Stimulated activated naive CD8-positive, alpha-beta T cell treated with anti-CD3 and anti-CD28 coated beads, Interleukin-15, Interleukin-2, amounts not matched to agents 100 U/mL and 50 U/mL, for 24 hours (primary cell): ENCODE measurements at regions not wholly inside any gene's neighbourhood (a gene's known extent, or its start where the extent isn't known, plus 50 kb on each side); places are given as distances from the start of the nearest gene placed in this dataset.
"Not testable (repeated sequence)": the region's sequence is repeated elsewhere in the genome, so short reads cannot be mapped to it uniquely, and the experiment has no call there.

Experiments used
- ATAC-seq: fragments of 150-1000 bp; cut with Tn5 transposase; one replicate; pipeline ENCODE4 v1.10.0; 2021
- DNase-seq: peaks from one replicate; pipeline ENCODE4 v3.0.0; 2021

DNA sequence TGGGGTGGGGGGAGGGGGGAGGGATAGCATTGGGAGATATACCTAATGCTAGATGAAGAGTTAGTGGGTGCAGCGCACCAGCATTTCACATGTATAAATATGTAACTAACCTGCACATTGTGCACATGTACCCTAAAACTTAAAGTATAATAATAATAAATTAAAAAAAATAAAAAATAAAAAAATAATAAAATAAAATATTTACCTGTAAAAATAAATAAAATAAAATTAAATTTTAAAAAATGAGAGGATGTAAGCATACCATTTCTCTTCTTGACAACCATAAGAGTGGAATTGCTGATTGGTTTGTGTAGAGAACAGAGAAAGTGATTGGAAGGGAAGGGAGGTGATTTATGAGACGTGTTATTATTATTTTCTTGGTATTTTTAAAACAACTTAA, 609.5 kb upstream of the CYLC2 start:
- ATAC-seq, DNase-seq: not testable (repeated sequence)

DNA sequence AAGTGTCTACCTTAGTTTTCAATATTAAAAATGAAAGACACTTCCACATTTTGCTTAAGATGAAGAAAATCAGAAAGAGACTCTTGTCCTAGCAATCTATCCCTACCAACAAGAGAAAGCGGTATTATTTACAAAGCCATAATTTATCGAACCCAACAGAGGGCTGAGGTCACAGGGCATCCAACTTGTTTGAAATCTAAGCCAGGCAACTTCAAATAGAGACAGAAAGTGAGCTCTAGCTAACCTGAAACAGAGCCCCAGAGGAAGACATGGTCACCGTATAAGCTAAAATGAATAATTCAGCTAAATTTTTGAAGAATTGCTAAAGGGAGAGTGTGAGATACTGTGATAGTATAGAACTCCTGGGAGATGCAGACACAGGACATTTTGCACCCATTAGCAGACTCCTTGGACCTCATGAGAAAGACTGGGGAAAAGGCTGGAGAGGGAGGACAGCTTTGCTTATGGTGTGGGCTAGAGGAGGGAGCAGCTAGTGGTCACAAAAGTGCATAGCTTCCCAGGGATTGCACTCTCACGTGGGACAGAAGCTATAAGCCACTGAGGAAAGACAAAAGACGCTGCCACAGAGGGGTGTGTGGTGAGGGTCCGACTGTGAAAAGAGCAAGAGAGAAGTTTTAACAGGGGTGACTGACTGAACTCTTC, 624.2 kb upstream of the GRIN3A start:
- no peak for DNase-seq
- no peak for ATAC-seq

GRCh38 chr9:102360846-102361245, 622.4 kb upstream of the GRIN3A start:
- ATAC-seq (no peak), DNase-seq (no peak)

- no peak for ATAC-seq
- no peak for DNase-seq
Measured at GRCh38 chr9:102355982-102356381, 617.5 kb upstream of the GRIN3A start.

DNA sequence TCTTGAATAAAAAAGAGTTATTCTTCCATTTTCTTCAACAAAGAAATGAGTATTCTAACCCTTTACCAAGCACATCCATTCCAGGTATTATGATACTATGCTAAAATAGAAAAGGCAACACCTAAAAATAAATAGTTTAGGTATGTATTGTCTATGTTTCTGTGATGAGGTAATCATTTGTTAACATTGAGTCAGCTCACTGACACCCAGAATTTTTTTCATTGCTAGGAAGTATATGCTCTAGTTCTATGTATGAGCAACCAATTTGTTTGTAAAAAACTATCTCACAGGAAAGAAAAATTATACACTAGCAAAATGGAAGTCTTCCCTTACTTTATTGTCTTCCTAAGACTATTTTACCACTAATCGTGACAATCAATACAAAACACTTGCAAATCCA, 615.6 kb upstream of the GRIN3A start:
- DNase-seq, result no peak
- ATAC-seq, result no peak

- ATAC-seq, result not testable (repeated sequence)
Measured at GRCh38 chr9:102337471-102337870, 599.0 kb upstream of the GRIN3A start.

DNA sequence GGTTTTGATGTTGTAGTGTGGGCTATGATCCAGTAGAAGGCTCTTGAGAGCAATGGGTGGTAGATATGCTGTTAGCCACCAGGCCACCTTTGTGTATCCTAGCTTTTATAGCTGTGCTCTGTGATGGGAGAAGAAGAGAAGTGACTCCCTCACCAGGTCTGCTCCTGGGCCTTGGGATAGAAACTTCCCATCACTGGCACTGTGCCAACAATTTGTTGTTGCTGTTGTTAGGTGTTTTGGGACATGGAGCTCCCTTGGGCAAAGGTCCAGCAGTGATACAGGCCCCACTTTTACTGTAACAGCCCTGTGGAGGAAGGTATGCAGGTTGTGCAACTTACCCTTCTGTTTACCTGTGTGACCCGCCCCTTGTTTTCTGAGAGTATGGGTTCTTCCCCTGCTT, 570.9 kb upstream of the GRIN3A start:
- DNase-seq (no peak), ATAC-seq (no peak)

More at GRCh38 chr9:102337471-102337870, 599.0 kb upstream of the GRIN3A start:
- not testable (repeated sequence) for DNase-seq

GRCh38 chr9:102295188-102295587, 556.7 kb upstream of the GRIN3A start:
- ATAC-seq, result no peak
- no peak for DNase-seq

DNA sequence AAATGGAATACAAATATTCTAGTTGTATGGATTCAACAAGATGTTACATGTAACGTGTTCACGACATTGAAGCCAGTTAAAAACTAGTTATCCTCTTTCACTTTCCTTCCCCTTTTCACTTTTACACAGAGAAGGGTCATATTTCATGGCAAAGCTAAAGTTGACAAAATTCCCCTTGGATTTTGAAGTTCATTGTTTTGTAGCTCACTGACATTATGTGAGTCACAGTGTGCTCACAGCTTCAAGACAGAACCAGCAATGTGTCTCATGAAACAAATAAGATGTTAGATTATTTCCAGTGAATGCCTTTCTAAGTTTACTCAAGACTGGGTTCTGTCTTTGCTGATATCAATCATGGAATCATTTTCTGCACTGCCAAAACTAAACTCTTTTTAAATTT, 535.5 kb upstream of the GRIN3A start:
- DNase-seq, result no peak

GRCh38 chr9:102253099-102253498, 514.7 kb upstream of the GRIN3A start:
- no peak for DNase-seq

More for the DNA sequence above, 535.5 kb upstream of the GRIN3A start:
- no peak for ATAC-seq

DNA sequence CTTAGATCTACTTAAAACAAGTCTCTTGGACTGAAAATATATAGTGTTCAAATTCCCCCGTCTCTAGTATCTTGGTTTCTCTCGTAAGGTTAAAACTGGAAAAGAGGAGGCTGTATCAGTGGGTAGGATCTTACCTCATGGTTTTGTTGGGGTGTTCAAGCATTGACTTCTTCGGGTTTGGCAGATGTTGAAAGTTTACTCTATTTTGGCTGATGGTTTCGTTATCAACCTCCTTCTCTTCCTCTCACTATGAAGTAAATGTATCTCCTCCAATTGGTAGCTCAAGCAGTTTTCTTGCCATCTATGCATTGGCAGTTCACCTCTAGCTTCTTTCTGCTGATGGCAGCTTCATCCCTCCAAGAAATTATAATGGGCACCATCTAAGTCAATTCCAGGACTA, 506.5 kb upstream of the GRIN3A start:
- no peak for ATAC-seq
- DNase-seq, result no peak

More at GRCh38 chr9:102253099-102253498, 514.7 kb upstream of the GRIN3A start:
- ATAC-seq, result no peak

DNA sequence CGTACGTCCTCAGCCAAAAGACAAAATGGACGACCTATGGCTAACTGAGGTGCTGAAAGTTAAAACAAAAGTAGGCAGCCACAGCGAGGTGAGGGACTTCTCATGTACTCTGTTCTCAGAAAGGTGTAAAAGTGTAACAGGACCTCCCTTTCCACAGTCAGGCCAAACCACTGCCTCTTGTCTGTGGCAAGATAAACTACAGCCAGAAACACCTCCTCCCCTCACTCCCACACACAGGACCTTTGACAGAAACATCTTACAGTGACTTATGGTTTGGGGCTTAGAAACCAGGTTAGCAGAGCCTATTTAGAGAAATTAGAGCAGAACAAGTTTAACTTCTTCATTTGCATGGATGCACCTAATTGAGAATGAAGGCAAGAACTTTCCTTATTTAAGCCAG, 499.1 kb upstream of the GRIN3A start:
- DNase-seq (no peak), ATAC-seq (no peak)

DNA sequence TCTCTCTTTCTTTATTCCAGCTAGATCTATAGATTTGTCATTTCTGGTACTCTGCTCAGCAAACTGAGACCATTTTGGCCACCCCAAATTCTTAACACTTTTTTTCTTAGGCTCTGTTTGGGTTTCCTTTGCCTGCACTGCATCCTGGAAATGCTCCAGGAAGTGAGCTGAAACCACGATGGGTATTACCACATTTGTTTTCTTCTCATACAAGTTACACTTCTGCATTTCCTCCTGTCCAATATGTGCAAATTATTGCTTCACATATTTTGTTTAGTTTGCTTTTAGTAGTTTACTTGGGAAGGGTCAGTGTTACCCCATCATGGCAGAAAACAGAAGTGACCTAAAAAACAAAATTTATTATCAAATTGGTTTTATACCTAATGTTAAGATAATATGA, 498.6 kb upstream of the GRIN3A start:
- ATAC-seq (no peak), DNase-seq (no peak)

DNA sequence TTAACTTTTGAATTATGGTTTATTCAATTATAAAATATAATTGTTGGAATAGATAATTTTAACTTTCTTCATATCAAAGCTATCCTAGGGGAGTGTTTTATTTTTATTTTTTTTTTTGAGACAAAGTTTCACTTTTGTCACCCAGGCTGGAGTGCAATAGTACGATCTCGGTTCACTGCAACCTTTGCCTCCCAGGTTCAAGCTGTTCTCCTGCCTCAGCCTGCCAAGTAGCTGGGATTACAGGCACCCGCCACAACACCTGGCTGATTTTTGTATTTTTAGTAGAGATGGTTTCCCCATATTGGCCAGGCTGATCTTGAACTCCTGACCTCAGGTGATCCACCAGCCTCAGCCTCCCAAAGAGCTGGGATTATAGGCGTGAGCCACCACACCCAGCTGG, 489.0 kb upstream of the GRIN3A start:
- DNase-seq, ATAC-seq: not testable (repeated sequence)

- ATAC-seq, result no peak
- DNase-seq, result no peak
Measured at GRCh38 chr9:102225841-102226441, 487.5 kb upstream of the GRIN3A start.

DNA sequence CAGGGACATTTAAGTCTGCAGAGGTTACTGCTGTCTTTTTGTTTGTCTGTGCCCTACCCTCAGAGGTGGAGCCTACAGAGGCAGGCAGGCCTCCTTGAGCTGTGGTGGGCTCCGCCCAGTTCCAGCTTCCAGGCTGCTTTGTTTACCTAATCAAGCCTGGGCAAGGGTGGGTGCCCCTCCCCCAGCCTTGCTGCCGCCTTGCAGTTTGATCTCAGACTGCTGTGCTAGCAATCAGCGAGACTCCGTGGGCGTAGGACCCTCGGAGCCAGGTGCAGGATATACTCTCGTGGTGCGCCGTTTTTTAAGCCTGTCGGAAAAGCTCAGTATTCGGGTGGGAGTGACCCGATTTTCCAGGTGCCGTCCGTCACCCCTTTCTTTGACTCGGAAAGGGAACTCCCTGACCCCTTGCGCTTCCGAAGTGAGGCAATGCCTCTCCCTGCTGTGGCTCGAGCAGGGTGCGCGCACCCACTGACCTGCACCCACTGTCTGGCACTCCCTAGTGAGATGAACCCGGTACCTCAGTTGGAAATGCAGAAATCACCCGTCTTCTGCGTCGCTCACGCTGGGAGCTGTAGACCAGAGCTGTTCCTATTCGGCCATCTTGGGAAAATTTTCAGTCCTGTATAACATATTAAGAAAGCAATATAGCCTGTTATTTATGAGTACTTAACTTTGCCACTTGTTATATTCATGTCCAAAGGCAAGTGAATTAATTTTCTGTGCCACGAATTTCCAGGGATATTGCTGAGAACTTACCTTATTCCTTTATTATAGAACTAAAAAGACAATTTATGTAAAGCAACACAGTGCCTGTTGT, 485.1 kb upstream of the GRIN3A start:
- ATAC-seq, result not testable (repeated sequence)

DNA sequence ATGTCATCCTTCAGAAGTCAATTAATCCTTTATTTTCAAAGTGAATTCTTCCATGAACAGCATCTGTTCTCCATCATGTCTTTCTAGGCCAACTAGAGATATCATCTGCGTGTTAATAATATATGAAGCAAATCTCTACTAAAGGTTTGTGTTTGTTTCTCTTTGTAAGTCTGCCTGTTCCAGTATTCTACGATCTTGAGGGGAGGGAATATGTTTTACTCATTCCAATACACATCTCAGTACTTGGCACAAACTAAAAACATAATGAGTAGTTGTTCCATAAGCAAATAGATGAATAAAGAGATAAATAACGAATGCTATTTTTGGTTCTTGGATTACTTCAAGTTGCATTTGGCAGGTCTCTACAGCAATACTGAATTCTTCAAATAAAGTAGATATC, 470.7 kb upstream of the GRIN3A start:
- DNase-seq, result no peak
- ATAC-seq, result no peak

More for the DNA sequence above, 485.1 kb upstream of the GRIN3A start:
- not testable (repeated sequence) for DNase-seq

DNA sequence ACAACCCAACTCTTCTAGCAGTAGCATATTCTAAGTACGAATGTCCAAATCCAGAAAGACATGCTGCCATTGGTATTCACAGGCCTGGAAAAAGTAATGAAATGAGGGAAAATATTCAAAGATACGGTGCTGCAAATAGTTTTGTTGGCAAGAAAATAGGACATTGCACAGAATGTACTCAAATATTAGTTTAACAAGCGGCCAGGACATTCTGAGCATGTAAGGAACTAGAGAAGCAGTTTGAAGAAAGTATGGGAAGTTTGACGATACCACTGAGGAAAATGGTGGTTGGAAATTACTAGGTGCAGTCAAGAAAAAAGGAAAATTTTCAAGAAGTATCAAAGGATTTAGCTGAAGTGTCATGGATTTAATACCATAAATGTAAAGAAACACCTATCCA, 468.0 kb upstream of the GRIN3A start:
- DNase-seq (no peak), ATAC-seq (no peak)

GRCh38 chr9:102205251-102205650, 466.8 kb upstream of the GRIN3A start:
- ATAC-seq (no peak), DNase-seq (no peak)

GRCh38 chr9:102202126-102202525, 463.7 kb upstream of the GRIN3A start:
- no peak for ATAC-seq
- no peak for DNase-seq

DNA sequence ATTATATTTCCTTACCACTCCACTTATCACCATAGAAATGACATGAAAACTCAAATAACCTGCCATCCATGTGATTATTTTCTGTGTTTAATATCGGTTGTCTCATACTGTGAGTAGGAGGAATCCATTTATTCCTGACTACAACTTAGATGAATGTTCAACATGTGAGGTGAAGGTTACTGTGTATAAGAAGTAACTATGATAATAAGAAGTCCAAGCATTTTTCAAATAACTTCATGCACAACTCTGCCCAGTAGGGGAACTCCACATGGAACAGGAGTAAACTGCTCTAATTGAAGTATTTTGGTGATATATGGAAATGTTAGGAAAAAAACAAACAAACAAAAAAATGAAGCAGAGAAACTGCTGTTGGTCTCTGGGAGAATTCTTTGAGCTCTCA, 447.5 kb upstream of the GRIN3A start:
- no peak for ATAC-seq
- DNase-seq, result no peak

GRCh38 chr9:102185371-102185770, 446.9 kb upstream of the GRIN3A start:
- no peak for ATAC-seq
- no peak for DNase-seq

GRCh38 chr9:102178811-102179210, 440.4 kb upstream of the GRIN3A start:
- no peak for DNase-seq
- no peak for ATAC-seq
